ENCODE measurements at regions not wholly inside any gene's neighbourhood (a gene's known extent, or its start where the extent isn't known, plus 50 kb on each side); places are given as distances from the start of the nearest gene placed in this dataset.
"Not testable (repeated sequence)": the region's sequence is repeated elsewhere in the genome, so short reads cannot be mapped to it uniquely, and the experiment has no call there.

GRCh38 chr14:34081576-34082136 lies 130.8 kb upstream of the EGLN3 start:
- DNase-seq: no peak

- DNase-seq: no peak
Measured at GRCh38 chr14:34081101-34081575, 130.3 kb upstream of the EGLN3 start.

DNA sequence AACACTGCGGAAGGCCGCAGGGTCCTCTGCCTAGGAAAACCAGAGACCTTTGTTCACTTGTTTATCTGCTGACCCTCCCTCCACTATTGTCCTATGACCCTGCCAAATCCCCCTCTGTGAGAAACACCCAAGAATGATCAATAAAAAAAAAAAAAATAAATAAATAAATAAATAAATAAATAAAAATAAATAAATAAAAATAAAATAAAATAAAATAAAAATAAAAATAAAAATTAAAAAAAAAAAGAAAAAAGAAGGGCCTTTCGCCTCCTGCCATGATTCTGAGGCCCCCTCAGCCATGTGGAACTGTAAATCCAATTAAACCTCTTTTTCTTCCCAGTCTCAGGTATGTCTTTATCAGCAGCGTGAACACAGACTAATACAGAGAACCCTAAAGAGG lies 128.8 kb upstream of the EGLN3 start:
- DNase-seq: not testable (repeated sequence)

DNA sequence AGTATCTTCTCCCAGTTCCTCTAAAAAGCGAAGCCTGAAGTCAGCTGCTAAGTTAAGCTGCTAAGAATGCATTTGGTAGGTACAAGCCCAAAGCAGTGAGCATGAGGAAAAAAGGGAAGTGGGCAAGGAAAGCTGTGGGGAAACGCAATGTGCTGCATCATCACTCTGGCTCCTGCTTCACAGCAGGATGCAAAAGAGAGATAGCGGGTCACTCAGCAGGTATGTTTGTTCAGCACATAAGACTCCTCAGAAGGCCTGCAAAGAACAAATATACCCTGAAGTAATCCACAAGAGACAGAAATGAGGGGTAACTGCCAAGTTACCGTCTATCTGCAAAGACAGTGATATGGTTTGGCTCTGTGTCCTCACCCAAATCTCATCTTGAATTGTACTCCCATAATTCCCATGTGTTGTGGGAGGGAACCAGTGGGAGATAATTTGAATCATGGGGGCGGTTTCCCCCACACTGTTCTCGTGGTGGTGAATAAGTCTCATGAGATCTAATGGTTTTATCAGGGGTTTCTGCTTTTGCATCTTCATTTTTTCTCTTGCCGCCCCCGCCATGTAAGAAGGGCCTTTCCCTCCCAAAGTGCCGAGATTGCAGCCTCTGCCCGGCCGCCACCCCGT lies 127.4 kb upstream of the EGLN3 start:
- no peak for DNase-seq

DNA sequence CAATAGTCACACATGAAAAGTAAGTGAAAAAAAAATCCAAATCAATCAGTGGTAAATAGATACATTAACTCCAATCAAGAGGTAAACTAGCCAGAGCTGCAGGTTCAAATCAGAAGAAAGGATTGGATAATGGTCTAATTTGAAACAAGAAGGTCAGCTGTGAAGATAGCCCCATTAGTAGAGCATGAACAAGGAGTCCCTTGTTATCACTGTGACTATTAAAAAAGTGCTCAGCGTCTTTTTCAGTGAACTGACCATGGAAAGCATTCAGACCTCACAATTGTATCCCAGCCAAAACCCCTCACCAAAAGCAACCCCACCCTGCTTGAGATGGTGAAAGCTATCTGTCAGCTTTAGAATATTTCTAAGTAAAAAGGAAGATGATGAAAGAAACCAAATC lies 125.0 kb upstream of the EGLN3 start:
- no peak for DNase-seq

DNA sequence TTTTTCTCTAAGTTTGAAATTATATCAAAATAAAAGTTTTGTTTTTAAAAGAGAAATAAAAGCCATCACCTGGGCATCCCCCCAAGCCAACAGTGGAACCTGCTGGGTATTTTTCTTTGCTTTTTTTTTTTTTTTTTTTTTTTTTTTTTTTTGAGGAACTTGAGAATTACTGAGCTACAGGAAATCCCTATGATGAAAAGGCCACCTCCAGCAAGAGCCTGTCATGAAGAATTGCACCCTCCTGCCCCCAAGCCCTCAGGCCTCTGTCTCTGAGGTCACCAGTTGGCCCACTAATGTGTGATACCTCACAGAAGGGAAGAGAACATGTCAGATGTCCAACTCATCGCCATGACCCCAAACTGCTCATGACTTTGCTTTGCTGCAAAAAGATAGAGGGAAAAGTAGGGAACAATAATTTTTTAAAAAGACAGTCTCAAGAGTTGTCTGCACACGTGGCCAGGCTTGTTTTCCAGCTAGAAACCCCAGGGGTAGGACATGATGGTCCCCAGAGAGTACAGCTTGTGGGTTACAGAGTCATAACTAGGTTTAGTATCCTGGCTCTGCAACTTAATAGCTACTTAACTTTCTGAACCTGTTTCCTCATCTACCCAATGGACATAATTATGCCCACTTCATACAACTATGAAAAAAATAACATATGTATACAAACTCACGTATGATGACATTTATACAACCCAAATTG lies 124.3 kb upstream of the EGLN3 start:
- no peak for DNase-seq

GRCh38 chr14:34072921-34073320 lies 122.0 kb upstream of the EGLN3 start:
- no peak for DNase-seq

DNA sequence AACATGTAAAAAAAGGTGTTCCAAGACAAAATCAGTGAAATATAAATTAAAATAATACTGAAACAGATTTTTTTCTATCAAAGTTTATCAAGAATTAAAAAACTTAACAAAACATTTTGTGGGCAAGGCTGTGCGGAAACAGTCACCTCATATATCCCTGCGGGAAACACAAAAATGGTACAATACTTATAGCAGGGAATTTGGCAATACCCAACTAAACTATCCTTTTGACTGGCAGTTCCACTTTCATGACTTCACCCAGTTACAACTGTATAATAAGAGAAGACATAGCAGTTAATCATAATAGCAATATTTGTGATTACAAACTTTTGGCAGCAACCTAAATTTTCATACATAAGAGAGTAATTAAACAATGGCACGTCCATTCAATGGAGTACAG lies 121.5 kb upstream of the EGLN3 start:
- DNase-seq: no peak

- DNase-seq: no peak
Measured at GRCh38 chr14:34070917-34071407, 120.1 kb upstream of the EGLN3 start.

GRCh38 chr14:34069854-34070582 lies 119.1 kb upstream of the EGLN3 start:
- DNase-seq: no peak

- DNase-seq: no peak
Measured at GRCh38 chr14:34067587-34067986, 116.7 kb upstream of the EGLN3 start.

GRCh38 chr14:34065690-34066391 lies 115.0 kb upstream of the EGLN3 start:
- no peak for DNase-seq

DNA sequence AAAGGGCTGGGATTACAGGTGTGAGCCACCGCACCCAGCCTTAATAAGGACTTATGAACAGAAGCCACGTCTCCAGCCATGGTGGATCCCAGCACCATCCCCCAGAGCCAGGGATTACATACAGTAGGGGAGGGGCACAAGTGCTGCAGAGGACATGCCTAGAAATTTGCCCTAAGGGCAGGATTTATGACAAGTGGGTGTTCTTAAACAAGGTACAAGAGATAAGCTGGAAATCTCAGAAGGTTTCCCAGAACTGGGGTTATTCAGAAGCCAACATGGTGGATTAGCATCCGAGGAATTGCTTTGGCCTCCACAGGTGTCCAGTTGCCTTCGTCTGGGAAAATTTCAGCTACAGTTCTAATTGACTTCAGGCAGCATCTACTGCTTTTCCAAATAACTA lies 114.4 kb upstream of the EGLN3 start:
- DNase-seq: no peak

DNA sequence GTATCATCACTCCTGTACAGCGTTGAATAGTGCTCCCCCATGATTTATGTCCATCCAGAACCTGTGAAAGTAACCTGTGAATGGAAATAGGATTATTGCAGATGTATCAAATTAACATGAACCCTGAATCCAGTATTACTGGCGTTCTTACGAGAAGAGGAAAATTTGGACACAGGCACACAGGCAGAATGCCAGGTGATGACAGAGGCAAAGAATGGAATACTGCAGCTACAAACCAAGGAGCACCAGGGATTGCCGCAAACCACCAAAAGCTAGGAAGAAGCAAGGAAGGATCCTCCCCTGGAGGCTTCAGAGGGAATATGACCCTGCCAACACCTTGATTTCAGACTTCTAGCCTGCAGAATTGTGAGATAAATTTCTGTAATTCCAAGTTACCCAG lies 113.5 kb upstream of the EGLN3 start:
- DNase-seq: no peak

- no peak for DNase-seq
Measured at GRCh38 chr14:34063470-34064164, 112.7 kb upstream of the EGLN3 start.

DNA sequence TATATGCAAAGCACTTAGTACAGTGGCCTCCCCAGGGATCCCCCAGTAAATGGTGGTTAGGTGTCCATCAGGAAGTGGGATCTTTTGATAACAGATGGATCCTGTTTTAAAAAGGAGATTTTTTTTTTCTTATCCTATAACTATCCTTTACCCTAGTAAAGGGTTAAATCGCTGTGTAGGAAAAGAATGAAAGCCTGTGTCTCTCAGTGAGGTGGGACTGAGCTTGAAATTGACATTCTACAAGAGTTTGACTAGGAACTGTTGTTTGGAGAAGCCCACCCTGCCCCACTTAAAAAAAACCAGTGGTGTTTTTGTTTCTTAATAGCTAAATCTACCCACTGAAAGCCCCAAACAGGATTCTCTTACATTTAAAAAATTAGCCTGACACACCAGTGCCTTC lies 112.2 kb upstream of the EGLN3 start:
- DNase-seq: no peak

GRCh38 chr14:34062353-34062973 lies 111.6 kb upstream of the EGLN3 start:
- no peak for DNase-seq

- DNase-seq: no peak
Measured at GRCh38 chr14:34060651-34060999, 109.8 kb upstream of the EGLN3 start.

- DNase-seq: peak in 1 of 2 donors; percentile 80
Measured at GRCh38 chr14:34059925-34060650, 109.2 kb upstream of the EGLN3 start.

DNA sequence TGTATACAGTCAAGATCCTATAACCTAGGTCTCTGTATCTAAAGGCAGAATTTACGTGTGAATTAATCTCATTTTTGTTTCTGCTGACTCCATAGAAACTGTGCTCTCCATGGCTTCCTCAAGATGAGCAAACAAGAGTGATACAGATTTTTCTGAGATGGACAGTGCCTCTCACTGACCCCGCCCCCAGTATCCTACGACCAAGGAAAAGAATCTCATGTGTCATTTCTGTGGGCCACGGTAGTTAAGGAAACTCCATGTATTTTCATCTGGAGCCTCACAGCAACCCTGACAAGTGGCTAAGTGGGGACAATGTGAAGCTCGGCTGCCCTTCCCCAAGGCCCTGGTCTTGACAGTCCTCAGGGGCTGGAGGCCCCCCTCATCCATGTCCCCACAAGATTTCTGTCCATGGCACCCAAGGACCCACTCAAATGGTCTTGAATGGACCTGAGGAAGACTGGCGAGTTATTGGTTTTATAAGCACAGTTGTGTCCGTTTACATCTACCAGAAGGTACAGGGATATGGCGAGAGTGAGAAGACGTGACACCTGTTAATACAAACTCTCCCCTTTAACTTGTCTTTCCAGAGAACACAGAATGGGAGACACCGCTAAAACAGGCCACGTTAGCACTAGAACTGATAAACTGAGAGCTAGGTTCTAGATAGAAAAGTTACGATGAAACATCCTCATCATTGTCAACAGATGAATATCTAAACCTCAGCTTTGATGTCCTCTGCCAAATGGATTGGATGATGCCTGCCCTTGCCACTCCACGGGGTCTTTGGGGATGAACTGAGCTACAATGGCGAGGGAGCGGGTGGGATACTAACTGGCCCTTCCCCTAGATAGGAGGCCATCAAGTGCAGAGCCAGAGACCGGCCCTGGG lies 108.4 kb upstream of the EGLN3 start:
- DNase-seq: no peak

Data from bone marrow (tissue), 2 donors.